HCT116 (cell line): ENCODE measurements at regions not wholly inside any gene's neighbourhood (a gene's known extent, or its start where the extent isn't known, plus 50 kb on each side); places are given as distances from the start of the nearest gene placed in this dataset.

Experiments used
- ATAC-seq: fragments of 200-7000 bp; cut with Tn5 transposase; 2 replicates; pipeline ENCODE4 v1.9.1; 2020; ENCODE audit warnings: mild to moderate bottlenecking, moderate library complexity
- BruUV-seq: library from RNA; stranded (reverse); fragments of 400-500 nt; replicated peaks from 2 replicates; lab custom pipeline; 2021; lab: Mats Ljungman, UMichigan
- CTCF ChIA-PET: fragments of 300-600 bp; sonication (Branson Sonifier 250); formaldehyde crosslinking; loops from one replicate; lab custom pipeline; 2021; ENCODE audit warnings: antibody characterized with exemption; lab: Charles Lee
- POLR2A ChIA-PET: fragments of 300-600, 350-600 bp; sonication (Branson Sonifier 250); formaldehyde crosslinking; loops from one replicate; lab custom pipeline; 2021; ENCODE audit warnings: antibody characterized with exemption; lab: Charles Lee
- RAD21 ChIA-PET, 2 experiments: fragments of 300-600 bp; sonication (Branson Sonifier 250); formaldehyde crosslinking; loops; one replicate each; lab custom pipeline; 2023; ENCODE audit warnings: low total read pairs in 2 of 2; ENCODE audit not compliant: uncharacterized antibody in 2 of 2, unreplicated experiment in 2 of 2, low non-redundant PET in 1 of 2; lab: Charles Lee
- DNase-seq: peaks from one replicate; pipeline ENCODE4 v3.0.0-alpha.2; 2010; ENCODE audit warnings: low read depth, low spot score
- H2AFZ ChIP-seq: fragments of 200-600 bp; shearing (Covaris generic), sonication (generic); 2 replicates; pipeline ENCODE4 v1.6.1; 2017; ENCODE audit warnings: low read depth, mixed run types, mixed read lengths, antibody characterized with exemption, low read length; ENCODE audit not compliant: poor library complexity, severe bottlenecking
- H3K27ac ChIP-seq: 2 replicates; pipeline ENCODE4 v1.5.1; 2012; ENCODE audit warnings: low read depth, low read length
- H3K27me3 ChIP-seq: fragments of 200-600 bp; sonication (generic); 2 replicates; pipeline ENCODE4 v1.6.1; 2016; ENCODE audit warnings: mixed run types, low read length, mixed read lengths; ENCODE audit not compliant: insufficient read depth
- H3K36me3 ChIP-seq, 2 experiments: fragments of 200-500 bp in 1 of 2; fragments of 200-600 bp in 1 of 2; sonication (Bioruptor generic) in 1 of 2; sonication (generic) in 1 of 2; 2 replicates each; pipeline versions ENCODE4 v1.5.1 to v1.6.1; 2014 to 2016; ENCODE audit warnings: low read length in 2 of 2, inconsistent platforms in 1 of 2, mixed read lengths in 1 of 2, mixed run types in 1 of 2; ENCODE audit not compliant: insufficient read depth in 2 of 2, control insufficient read depth in 1 of 2
- H3K4me1 ChIP-seq, 2 experiments: fragments of 200-600 bp in 1 of 2; sonication (generic) in 1 of 2; 2 replicates each; pipeline versions ENCODE4 v1.5.1 to v1.6.1; 2012 to 2017; ENCODE audit warnings: low read length in 2 of 2, inconsistent platforms in 1 of 2, mild to moderate bottlenecking in 1 of 2, mixed read lengths in 1 of 2, mixed run types in 1 of 2, moderate library complexity in 1 of 2; ENCODE audit not compliant: insufficient read depth in 2 of 2, control insufficient read depth in 1 of 2
- H3K4me2 ChIP-seq: fragments of 200-600 bp; sonication (generic); 2 replicates; pipeline ENCODE4 v1.6.1; 2017; ENCODE audit warnings: mixed run types, low read length, mixed read lengths
- H3K4me3 ChIP-seq, 2 experiments: fragments of 200-600 bp in 1 of 2; sonication (generic) in 1 of 2; replicated peaks in 1 of 2; 2 replicates each; pipeline ENCODE4 v1.5.1; 2011 to 2016; ENCODE audit warnings: low read length in 2 of 2, control low read depth in 1 of 2, low read depth in 1 of 2, mild to moderate bottlenecking in 1 of 2, mixed read lengths in 1 of 2, mixed run types in 1 of 2
- H3K79me2 ChIP-seq: fragments of 200-600 bp; sonication (generic); 2 replicates; pipeline ENCODE4 v1.6.1; 2017; ENCODE audit warnings: mild to moderate bottlenecking, mixed run types, low read length, moderate library complexity, mixed read lengths; ENCODE audit not compliant: insufficient read depth
- H3K9ac ChIP-seq: fragments of 200-600 bp; sonication (generic); 2 replicates; pipeline ENCODE4 v1.6.1; 2016; ENCODE audit warnings: low read length, mixed read lengths
- H3K9me2 ChIP-seq: fragments of 200-600 bp; sonication (generic), shearing (Covaris generic); 2 replicates; pipeline ENCODE4 v1.6.1; 2017; ENCODE audit warnings: mixed run types, mild to moderate bottlenecking, moderate library complexity; ENCODE audit not compliant: insufficient read depth
- H3K9me3 ChIP-seq, 2 experiments: fragments of 200-500 bp in 1 of 2; fragments of 200-600 bp in 1 of 2; sonication (Bioruptor generic) in 1 of 2; sonication (generic) in 1 of 2; 2 replicates each; pipeline ENCODE4 v1.6.1; 2014 to 2017; ENCODE audit warnings: low read length in 2 of 2, mixed read lengths in 2 of 2, inconsistent platforms in 1 of 2, low read depth in 1 of 2, mild to moderate bottlenecking in 1 of 2, mixed run types in 1 of 2, moderate library complexity in 1 of 2; ENCODE audit not compliant: control insufficient read depth in 1 of 2, insufficient read depth in 1 of 2
- H4K20me1 ChIP-seq: fragments of 200-600 bp; sonication (generic), shearing (Covaris generic); 2 replicates; pipeline ENCODE4 v1.6.1; 2017; ENCODE audit warnings: mixed run types, mild to moderate bottlenecking, moderate library complexity; ENCODE audit not compliant: insufficient read depth
- ATF3 ChIP-seq: IDR thresholded peaks from 2 replicates; pipeline ENCODE4 v1.6.1; 2012
- CBX3 ChIP-seq: IDR thresholded peaks from 2 replicates; pipeline ENCODE4 v1.6.1; 2012; ENCODE audit warnings: low read depth
- CEBPB ChIP-seq: IDR thresholded peaks from 2 replicates; pipeline ENCODE4 v1.6.1; 2012; ENCODE audit warnings: low read depth
- ELF1 ChIP-seq: IDR thresholded peaks from 2 replicates; pipeline ENCODE4 v1.6.1; 2012; ENCODE audit warnings: low read depth, borderline replicate concordance
- FOSL1 ChIP-seq: IDR thresholded peaks from 2 replicates; pipeline ENCODE4 v1.6.1; 2012; ENCODE audit warnings: low read depth
- POLR2A ChIP-seq: IDR thresholded peaks from 2 replicates; pipeline ENCODE4 v1.7.0; 2011; ENCODE audit warnings: borderline replicate concordance; ENCODE audit not compliant: insufficient read depth, insufficient read length; ENCODE audit errors: extremely low read depth
- POLR2AphosphoS5 ChIP-seq: IDR thresholded peaks from 2 replicates; pipeline ENCODE4 v1.6.1; 2011; ENCODE audit warnings: mild to moderate bottlenecking, low read depth, low read length, moderate library complexity
- RAD21 ChIP-seq: IDR thresholded peaks from 2 replicates; pipeline ENCODE4 v1.6.1; 2012; ENCODE audit warnings: low read depth, mild to moderate bottlenecking
- SIN3A ChIP-seq: IDR thresholded peaks from 2 replicates; pipeline ENCODE4 v1.6.1; 2012; ENCODE audit warnings: low read depth
- YY1 ChIP-seq: IDR thresholded peaks from 2 replicates; pipeline ENCODE4 v1.6.1; 2011; ENCODE audit warnings: low read length, low read depth, moderate library complexity, mild to moderate bottlenecking; ENCODE audit not compliant: insufficient replicate concordance; ENCODE audit errors: extremely low read depth
- ZBTB33 ChIP-seq: IDR thresholded peaks from 2 replicates; pipeline ENCODE4 v1.6.1; 2011; ENCODE audit warnings: mild to moderate bottlenecking, low read length, moderate library complexity; ENCODE audit not compliant: insufficient replicate concordance; ENCODE audit errors: extremely low read depth
- ZNF274 ChIP-seq: fragments of 200-500 bp; sonication (Bioruptor generic); IDR thresholded peaks from 2 replicates; pipeline ENCODE4 v1.6.1; 2014; ENCODE audit warnings: mild to moderate bottlenecking, low read depth, low read length, inconsistent platforms
- intact Hi-C: fragments of 100-400 bp; cut with micrococcal nuclease; formaldehyde crosslinking; loops from 2 replicates; pipeline ENCODE4 v1.10.0; 2022
- TF ChIP-seq, protein P1 (sequence below): IDR thresholded peaks from 2 replicates; pipeline ENCODE4 v1.6.1; 2012; ENCODE audit warnings: low read depth
- TF ChIP-seq, protein P2 (sequence below): IDR thresholded peaks from 2 replicates; pipeline ENCODE4 v1.6.1; 2012
- TF ChIP-seq, protein P3 (sequence below), 3 experiments: fragments of 200-600 bp in 1 of 3; sonication (generic) in 1 of 3; IDR thresholded peaks in 2 of 3; conservative IDR thresholded peaks in 1 of 3; 2 replicates each; pipeline ENCODE4 v1.5.1; 2012 to 2017; ENCODE audit warnings: low read depth in 2 of 3, low read length in 2 of 3, antibody characterized with exemption in 1 of 3, borderline replicate concordance in 1 of 3, control low read depth in 1 of 3, mild to moderate bottlenecking in 1 of 3, mixed read lengths in 1 of 3, mixed run types in 1 of 3, moderate library complexity in 1 of 3; ENCODE audit not compliant: insufficient read depth in 1 of 3

- CTCF ChIA-PET = no interaction called here
Observed at GRCh38 chr9:11163843-11164242, 551.0 kb upstream of the PTPRD start.

More at GRCh38 chr9:11163843-11164242, 551.0 kb upstream of the PTPRD start:
- Histone ChIP-seq H3K9me3 (peaks cover 22 to 35% of the 10 kb centered on the region in 2 experiments; a peak in 2 of 4 replicates), H3K4me3 (no peak overlapping the region), H3K27me3 (no peaks in the 10 kb centered on the region), H3K9ac (no peak overlapping the region), H3K9me2 (no peaks in the 10 kb centered on the region), H2AFZ (no peak overlapping the region), H3K27ac (no peak overlapping the region), H3K79me2 (no peaks in the 10 kb centered on the region), H3K4me1 (no peaks in the 10 kb centered on the region), H4K20me1 (no peaks in the 10 kb centered on the region), H3K4me2 (no peak overlapping the region), H3K36me3 (no peaks in the 10 kb centered on the region)
- ChIA-PET POLR2A (no interaction called here), RAD21 (no interaction called here)
- no peak for ATAC-seq
- no peak for TF ChIP-seq ELF1
- no peak for TF ChIP-seq ZBTB33
- no peak for TF ChIP-seq ATF3
- no peak for TF ChIP-seq CBX3
- TF ChIP-seq, protein P1, sequence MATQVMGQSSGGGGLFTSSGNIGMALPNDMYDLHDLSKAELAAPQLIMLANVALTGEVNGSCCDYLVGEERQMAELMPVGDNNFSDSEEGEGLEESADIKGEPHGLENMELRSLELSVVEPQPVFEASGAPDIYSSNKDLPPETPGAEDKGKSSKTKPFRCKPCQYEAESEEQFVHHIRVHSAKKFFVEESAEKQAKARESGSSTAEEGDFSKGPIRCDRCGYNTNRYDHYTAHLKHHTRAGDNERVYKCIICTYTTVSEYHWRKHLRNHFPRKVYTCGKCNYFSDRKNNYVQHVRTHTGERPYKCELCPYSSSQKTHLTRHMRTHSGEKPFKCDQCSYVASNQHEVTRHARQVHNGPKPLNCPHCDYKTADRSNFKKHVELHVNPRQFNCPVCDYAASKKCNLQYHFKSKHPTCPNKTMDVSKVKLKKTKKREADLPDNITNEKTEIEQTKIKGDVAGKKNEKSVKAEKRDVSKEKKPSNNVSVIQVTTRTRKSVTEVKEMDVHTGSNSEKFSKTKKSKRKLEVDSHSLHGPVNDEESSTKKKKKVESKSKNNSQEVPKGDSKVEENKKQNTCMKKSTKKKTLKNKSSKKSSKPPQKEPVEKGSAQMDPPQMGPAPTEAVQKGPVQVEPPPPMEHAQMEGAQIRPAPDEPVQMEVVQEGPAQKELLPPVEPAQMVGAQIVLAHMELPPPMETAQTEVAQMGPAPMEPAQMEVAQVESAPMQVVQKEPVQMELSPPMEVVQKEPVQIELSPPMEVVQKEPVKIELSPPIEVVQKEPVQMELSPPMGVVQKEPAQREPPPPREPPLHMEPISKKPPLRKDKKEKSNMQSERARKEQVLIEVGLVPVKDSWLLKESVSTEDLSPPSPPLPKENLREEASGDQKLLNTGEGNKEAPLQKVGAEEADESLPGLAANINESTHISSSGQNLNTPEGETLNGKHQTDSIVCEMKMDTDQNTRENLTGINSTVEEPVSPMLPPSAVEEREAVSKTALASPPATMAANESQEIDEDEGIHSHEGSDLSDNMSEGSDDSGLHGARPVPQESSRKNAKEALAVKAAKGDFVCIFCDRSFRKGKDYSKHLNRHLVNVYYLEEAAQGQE = no peak
- no peak for TF ChIP-seq POLR2A
- TF ChIP-seq, protein P2, sequence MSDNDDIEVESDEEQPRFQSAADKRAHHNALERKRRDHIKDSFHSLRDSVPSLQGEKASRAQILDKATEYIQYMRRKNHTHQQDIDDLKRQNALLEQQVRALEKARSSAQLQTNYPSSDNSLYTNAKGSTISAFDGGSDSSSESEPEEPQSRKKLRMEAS = no peak
- TF ChIP-seq FOSL1 = no peak
- no peak for TF ChIP-seq CEBPB
- TF ChIP-seq SIN3A = no peak
- TF ChIP-seq ZNF274 = no peak
- no peak for TF ChIP-seq YY1
- TF ChIP-seq RAD21 = no peak
- TF ChIP-seq, protein P3, sequence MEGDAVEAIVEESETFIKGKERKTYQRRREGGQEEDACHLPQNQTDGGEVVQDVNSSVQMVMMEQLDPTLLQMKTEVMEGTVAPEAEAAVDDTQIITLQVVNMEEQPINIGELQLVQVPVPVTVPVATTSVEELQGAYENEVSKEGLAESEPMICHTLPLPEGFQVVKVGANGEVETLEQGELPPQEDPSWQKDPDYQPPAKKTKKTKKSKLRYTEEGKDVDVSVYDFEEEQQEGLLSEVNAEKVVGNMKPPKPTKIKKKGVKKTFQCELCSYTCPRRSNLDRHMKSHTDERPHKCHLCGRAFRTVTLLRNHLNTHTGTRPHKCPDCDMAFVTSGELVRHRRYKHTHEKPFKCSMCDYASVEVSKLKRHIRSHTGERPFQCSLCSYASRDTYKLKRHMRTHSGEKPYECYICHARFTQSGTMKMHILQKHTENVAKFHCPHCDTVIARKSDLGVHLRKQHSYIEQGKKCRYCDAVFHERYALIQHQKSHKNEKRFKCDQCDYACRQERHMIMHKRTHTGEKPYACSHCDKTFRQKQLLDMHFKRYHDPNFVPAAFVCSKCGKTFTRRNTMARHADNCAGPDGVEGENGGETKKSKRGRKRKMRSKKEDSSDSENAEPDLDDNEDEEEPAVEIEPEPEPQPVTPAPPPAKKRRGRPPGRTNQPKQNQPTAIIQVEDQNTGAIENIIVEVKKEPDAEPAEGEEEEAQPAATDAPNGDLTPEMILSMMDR (IDR thresholded peaks at IDR 0.05 in 2 of 3, conservative IDR thresholded peaks at IDR 0.05 in 1 of 3; ENCODE audit: borderline replicate concordance in 1 of 3, insufficient read depth in 1 of 3, low read depth in 2 of 3, low read length in 2 of 3) = no peak
- TF ChIP-seq POLR2AphosphoS5 = no peak
- DNase-seq = no peak
- no TSS peak for BruUV-seq
- intact Hi-C loops = no loop called here
